ENCODE measurements at regions not wholly inside any gene's neighbourhood (a gene's known extent, or its start where the extent isn't known, plus 50 kb on each side); places are given as distances from the start of the nearest gene placed in this dataset.

- CTCF ChIA-PET, result no interaction called here
- Histone ChIP-seq H2BK5ac (ENCODE audit: low read depth, low read length, poor library complexity, severe bottlenecking) (no peak overlapping the region), H4K20me1 (ENCODE audit: insufficient read depth, low read length) (no peaks in the 10 kb centered on the region; the same call in 1 of the 2 replicates), H2AK9ac (replicated peaks; ENCODE audit: low read depth, low read length, poor library complexity) (no peak overlapping the region), H3K4me3 (ENCODE audit: insufficient read depth, low read depth, low read length) (no peak overlapping the region), H3K27me3 (ENCODE audit: control insufficient read depth, insufficient read depth, low read length) (peaks cover 6% of the 10 kb centered on the region; the same call in 1 of the 2 replicates), H4K8ac (ENCODE audit: low read depth in 2 of 2, low read length in 2 of 2) (no peak overlapping the region), H3K56ac (ENCODE audit: extremely low read depth, insufficient read depth, low read length) (no peak overlapping the region), H3K14ac (replicated peaks; ENCODE audit: low read depth, low read length) (no peak overlapping the region), H3K36me3 (ENCODE audit: control insufficient read depth, insufficient read depth, low read length) (no peaks in the 10 kb centered on the region), H3K23ac (ENCODE audit: low read depth, low read length) (no peak overlapping the region), H3K9ac (ENCODE audit: low read depth, low read length) (no peak overlapping the region), H2BK120ac (ENCODE audit: low read depth, low read length) (no peak overlapping the region), H3K9me3 (ENCODE audit: control insufficient read depth, insufficient read depth, low read length) (no peaks in the 10 kb centered on the region), H3K4me2 (ENCODE audit: low read depth, low read length) (no peak overlapping the region), H2AK5ac (ENCODE audit: low read depth, low read length) (no peak overlapping the region), H3K4ac (ENCODE audit: low read depth, low read length) (no peak overlapping the region), H3K79me1 (ENCODE audit: low read depth in 1 of 2, low read length in 2 of 2) (no peaks in the 10 kb centered on the region), H4K91ac (ENCODE audit: insufficient read depth, low read depth, low read length) (no peak overlapping the region), H4K5ac (ENCODE audit: low read depth, low read length) (no peak overlapping the region), H2BK20ac (ENCODE audit: low read depth, low read length) (no peak overlapping the region), H3K27ac (ENCODE audit: insufficient read depth, low read length) (no peak overlapping the region), H3K9me1 (ENCODE audit: insufficient read depth, low read length) (no peaks in the 10 kb centered on the region; the same call in 1 of the 2 replicates), H3K18ac (ENCODE audit: low read depth, low read length) (no peak overlapping the region), H2BK15ac (ENCODE audit: low read depth, low read length) (no peak overlapping the region), H2AFZ (replicated peaks; ENCODE audit: low read length, poor library complexity) (no peak overlapping the region), H3K4me1 (ENCODE audit: control insufficient read depth, insufficient read depth, low read length) (no peaks in the 10 kb centered on the region)
- in situ Hi-C loops (cut with MboI; ENCODE audit: low sequenced_read_pairs), result no loop called here
- DNase-seq, result no peak
- TF ChIP-seq RAD21 (IDR thresholded peaks at IDR 0.05; ENCODE audit: low read length) (no peak), SMC3 (IDR thresholded peaks at IDR 0.05; ENCODE audit: low read depth, low read length) (no peak), FOS (IDR thresholded peaks at IDR 0.05; ENCODE audit: low read depth, low read length) (no peak), MAFK (IDR thresholded peaks at IDR 0.05; ENCODE audit: low read depth, low read length) (no peak)
- TF ChIP-seq, protein P1, sequence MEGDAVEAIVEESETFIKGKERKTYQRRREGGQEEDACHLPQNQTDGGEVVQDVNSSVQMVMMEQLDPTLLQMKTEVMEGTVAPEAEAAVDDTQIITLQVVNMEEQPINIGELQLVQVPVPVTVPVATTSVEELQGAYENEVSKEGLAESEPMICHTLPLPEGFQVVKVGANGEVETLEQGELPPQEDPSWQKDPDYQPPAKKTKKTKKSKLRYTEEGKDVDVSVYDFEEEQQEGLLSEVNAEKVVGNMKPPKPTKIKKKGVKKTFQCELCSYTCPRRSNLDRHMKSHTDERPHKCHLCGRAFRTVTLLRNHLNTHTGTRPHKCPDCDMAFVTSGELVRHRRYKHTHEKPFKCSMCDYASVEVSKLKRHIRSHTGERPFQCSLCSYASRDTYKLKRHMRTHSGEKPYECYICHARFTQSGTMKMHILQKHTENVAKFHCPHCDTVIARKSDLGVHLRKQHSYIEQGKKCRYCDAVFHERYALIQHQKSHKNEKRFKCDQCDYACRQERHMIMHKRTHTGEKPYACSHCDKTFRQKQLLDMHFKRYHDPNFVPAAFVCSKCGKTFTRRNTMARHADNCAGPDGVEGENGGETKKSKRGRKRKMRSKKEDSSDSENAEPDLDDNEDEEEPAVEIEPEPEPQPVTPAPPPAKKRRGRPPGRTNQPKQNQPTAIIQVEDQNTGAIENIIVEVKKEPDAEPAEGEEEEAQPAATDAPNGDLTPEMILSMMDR (conservative IDR thresholded peaks at IDR 0.05; ENCODE audit: low read depth, low read length), result no peak
- POLR2A ChIA-PET (ENCODE audit: unreplicated experiment), result no interaction called here
- no peak for ATAC-seq (ENCODE audit: low read depth)
- dilution Hi-C loops (cut with HindIII; ENCODE audit: low sequenced_read_pairs, unreplicated experiment), result no loop called here
- BruUV-seq (replicated peaks), result no TSS peak
- intact Hi-C loops (cut with micrococcal nuclease), result no loop called here
- WGBS, 2 experiments (ENCODE audit: extremely low coverage in 2 of 2, insufficient read length in 1 of 2), result 61% methylated on average over 4 of the region's 9 CpGs; no CpG with 5 or more reads in 1 of the 2 experiments
Measured at GRCh38 chr20:57829805-57830514, 120.1 kb upstream of the PMEPA1 start.

Data from IMR-90 (cell line).